ENCODE measurements at regions not wholly inside any gene's neighbourhood (a gene's known extent, or its start where the extent isn't known, plus 50 kb on each side); places are given as distances from the start of the nearest gene placed in this dataset.

GRCh38 chr6:126720304-126720703, 380.4 kb downstream of the CENPW start:
- no peak overlapping the region for H3K4me3 Mint-ChIP-seq
- no peaks in the 10 kb centered on the region for H3K27me3 Mint-ChIP-seq (ENCODE audit: low read depth)
- Histone ChIP-seq H3K23me2 (ENCODE audit: insufficient read length, low read depth, low read length, poor library complexity, severe bottlenecking) (no peaks in the 10 kb centered on the region), H3K14ac (ENCODE audit: insufficient read depth, low read length) (no peak overlapping the region), H3K18ac (ENCODE audit: insufficient read length, low read depth, low read length) (no peak overlapping the region), H3K4me1 (ENCODE audit: insufficient read depth, low read length) (no peaks in the 10 kb centered on the region), H3K79me1 (ENCODE audit: insufficient read depth, low read depth, low read length, poor library complexity, severe bottlenecking) (no peaks in the 10 kb centered on the region), H3K4me2 (ENCODE audit: insufficient read depth, insufficient read length, low read length) (no peak overlapping the region), H3K4ac (ENCODE audit: low read depth, low read length) (no peak overlapping the region), H2BK5ac (ENCODE audit: insufficient read length, low read length) (no peak overlapping the region), H3T11ph (ENCODE audit: low read length) (no peak overlapping the region), H3K9me3 (ENCODE audit: control insufficient read depth, low read depth, low read length) (no peaks in the 10 kb centered on the region), H2BK15ac (ENCODE audit: low read depth, low read length) (no peak overlapping the region), H4K20me1 (ENCODE audit: control insufficient read depth, insufficient read depth, insufficient read length) (no peaks in the 10 kb centered on the region), H3K79me2 (ENCODE audit: insufficient read depth, low read length) (no peaks in the 10 kb centered on the region), H2BK12ac (ENCODE audit: insufficient read length, low read depth, low read length) (no peak overlapping the region), H4K91ac (ENCODE audit: insufficient read length, low read depth, low read length) (no peak overlapping the region), H4K5ac (ENCODE audit: insufficient read length, low read depth, low read length) (no peak overlapping the region), H2AFZ (ENCODE audit: low read length) (no peak overlapping the region), H2BK120ac (ENCODE audit: low read depth, low read length, poor library complexity, severe bottlenecking) (no peak overlapping the region), H3K9ac (ENCODE audit: extremely low read depth, insufficient read length, low read length) (no peak overlapping the region), H3K56ac (ENCODE audit: insufficient read length, low read depth, low read length) (no peak overlapping the region), H3K27ac (ENCODE audit: insufficient read length, low read depth, low read length) (no peak overlapping the region), H2AK5ac (ENCODE audit: insufficient read length, low read length) (no peak overlapping the region), H3K27me3 (ENCODE audit: insufficient read depth, low read length) (no peaks in the 10 kb centered on the region), H2BK20ac (ENCODE audit: low read depth, low read length, poor library complexity, severe bottlenecking) (no peak overlapping the region), H3K23ac (ENCODE audit: insufficient read length, low read depth, low read length) (no peak overlapping the region), H4K8ac (replicated peaks; ENCODE audit: insufficient read length, low read depth, low read length) (no peak overlapping the region)
- H3K36me3 Mint-ChIP-seq (ENCODE audit: insufficient read depth in 1 of 3, low read depth in 3 of 3), result 0 out of 7 replicates have a peak, but pooled peaks cover 0 to 3% (median 0%) of the 10 kb centered on the region in 3 experiments
- H3K4me1 Mint-ChIP-seq, result peaks cover 9 to 11% of the 10 kb centered on the region in 2 experiments
- no peak for TF ChIP-seq CTCF (conservative IDR thresholded peaks at IDR 0.05)
- no peaks in the 10 kb centered on the region; a peak in 1 of 5 replicates for H3K9me3 Mint-ChIP-seq
- DNase-seq, result no peak
- no peak overlapping the region for H3K27ac Mint-ChIP-seq

Data from H9 (cell line).